ENCODE measurements at regions not wholly inside any gene's neighbourhood (a gene's known extent, or its start where the extent isn't known, plus 50 kb on each side); places are given as distances from the start of the nearest gene placed in this dataset.

DNA sequence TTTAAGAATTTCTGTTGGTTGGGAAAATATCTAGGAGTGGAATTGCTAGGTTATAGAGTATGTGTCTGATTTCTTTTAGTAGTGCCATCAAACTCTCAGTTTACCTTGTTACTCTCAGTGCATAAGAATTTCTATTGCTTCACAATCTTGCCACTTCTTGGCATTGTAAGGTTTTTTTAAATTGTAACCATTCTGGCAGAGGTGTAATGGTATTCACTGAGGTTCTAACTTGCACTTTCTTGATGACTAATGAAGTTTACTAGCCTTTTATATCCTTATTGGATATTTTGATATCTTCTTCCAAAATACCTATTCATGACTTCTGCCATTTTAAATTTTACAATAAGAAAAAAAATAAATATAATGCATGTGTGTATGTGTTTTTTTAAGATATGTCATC is 478.0 kb downstream of the NAV3 start:
- DNase-seq (no peak), ATAC-seq (no peak)
- H3K36me3 ChIP-seq (ENCODE audit: low read depth): no peaks in the 10 kb centered on the region
- intact Hi-C loops (cut with DNase I, micrococcal nuclease): no loop called here
- no peak for TF ChIP-seq CTCF (IDR thresholded peaks at IDR 0.05)
- no peak overlapping the region for H3K4me3 ChIP-seq
- H3K4me1 ChIP-seq (ENCODE audit: low read depth): no peaks in the 10 kb centered on the region
- no peaks in the 10 kb centered on the region for H3K9me3 ChIP-seq

- ATAC-seq: no peak
- Histone ChIP-seq H3K9me3 (no peaks in the 10 kb centered on the region), H3K4me1 (ENCODE audit: low read depth) (no peaks in the 10 kb centered on the region), H3K4me3 (no peak overlapping the region), H3K36me3 (ENCODE audit: low read depth) (no peaks in the 10 kb centered on the region)
- intact Hi-C loops (cut with DNase I, micrococcal nuclease): no loop called here
- no peak for TF ChIP-seq CTCF (IDR thresholded peaks at IDR 0.05)
- no peak for DNase-seq
These were observed 484.3 kb downstream of the NAV3 start for GRCh38 chr12:78315028-78315427.

DNA sequence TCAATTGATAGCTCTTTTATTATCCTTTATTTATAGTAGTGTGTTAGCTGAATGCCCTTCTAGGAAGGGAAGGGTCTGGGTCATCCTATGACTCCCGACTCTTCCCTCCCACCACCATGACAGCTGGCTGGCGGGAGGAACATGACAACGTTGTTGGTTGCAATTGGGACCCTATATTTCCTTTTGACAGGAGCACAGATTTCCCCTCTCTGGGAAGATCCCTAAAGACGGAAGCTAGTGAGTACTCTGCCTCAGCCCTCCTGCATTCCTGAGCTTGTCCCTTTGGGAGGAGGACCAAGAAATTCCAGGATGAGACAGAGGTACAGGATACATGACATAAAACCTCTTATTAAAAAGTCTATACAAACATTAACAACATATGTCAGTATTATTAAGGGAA is 485.4 kb downstream of the NAV3 start:
- DNase-seq (no peak), ATAC-seq (no peak)
- H3K4me3 ChIP-seq: no peak overlapping the region
- intact Hi-C loops (cut with DNase I, micrococcal nuclease): no loop called here
- H3K36me3 ChIP-seq (ENCODE audit: low read depth): no peaks in the 10 kb centered on the region
- no peaks in the 10 kb centered on the region for H3K9me3 ChIP-seq
- no peak for TF ChIP-seq CTCF (IDR thresholded peaks at IDR 0.05)
- H3K4me1 ChIP-seq (ENCODE audit: low read depth): no peaks in the 10 kb centered on the region

- Histone ChIP-seq H3K9me3 (no peaks in the 10 kb centered on the region), H3K4me1 (ENCODE audit: low read depth) (no peaks in the 10 kb centered on the region), H3K4me3 (no peak overlapping the region), H3K36me3 (ENCODE audit: low read depth) (no peaks in the 10 kb centered on the region)
- no peak for TF ChIP-seq CTCF (IDR thresholded peaks at IDR 0.05)
- intact Hi-C loops (cut with DNase I, micrococcal nuclease): no loop called here
- ATAC-seq: no peak
- DNase-seq: no peak
These were observed 486.2 kb downstream of the NAV3 start for GRCh38 chr12:78316631-78317468.

DNA sequence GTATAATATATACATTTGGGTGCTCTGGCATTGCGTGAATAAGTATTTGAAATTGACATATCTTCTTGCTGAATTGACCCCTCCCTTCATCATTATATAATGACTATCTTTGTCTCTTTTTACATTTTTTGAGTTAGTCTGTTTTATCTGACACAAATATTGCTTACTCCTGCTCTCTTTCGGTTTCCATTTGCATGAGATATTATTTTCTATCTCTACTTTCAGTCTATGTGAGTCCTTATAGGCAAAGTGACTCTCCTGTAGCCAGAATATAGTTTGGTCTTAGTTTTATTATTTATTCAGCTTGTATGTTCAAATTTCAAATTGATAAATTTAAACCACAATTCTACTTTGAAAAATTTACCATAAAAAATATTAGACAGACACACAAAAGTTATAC is 491.0 kb downstream of the NAV3 start:
- TF ChIP-seq CTCF (IDR thresholded peaks at IDR 0.05): no peak
- ATAC-seq: no peak

More for the DNA sequence above, 491.0 kb downstream of the NAV3 start:
- Histone ChIP-seq H3K4me1 (ENCODE audit: low read depth) (no peaks in the 10 kb centered on the region), H3K9me3 (no peaks in the 10 kb centered on the region), H3K4me3 (no peak overlapping the region), H3K36me3 (ENCODE audit: low read depth) (no peaks in the 10 kb centered on the region)
- no peak for DNase-seq
- intact Hi-C loops (cut with DNase I, micrococcal nuclease): no loop called here
